H9 (cell line): ENCODE measurements at regions not wholly inside any gene's neighbourhood (a gene's known extent, or its start where the extent isn't known, plus 50 kb on each side); places are given as distances from the start of the nearest gene placed in this dataset.

Experiments used
- DNase-seq: peaks from one replicate; pipeline ENCODE4 v3.0.0-alpha.2; 2017
- H2AFZ ChIP-seq: one replicate; pipeline ENCODE4 v1.6.1; 2013; ENCODE audit warnings: mild to moderate bottlenecking, low read length, control low read depth, moderate library complexity
- H2AK5ac ChIP-seq: 2 replicates; pipeline ENCODE4 v1.6.1; 2013; ENCODE audit warnings: low read length, control low read depth, mixed read lengths; ENCODE audit not compliant: insufficient read length
- H2BK120ac ChIP-seq: one replicate; pipeline ENCODE4 v1.6.1; 2013; ENCODE audit warnings: low read depth, mild to moderate bottlenecking, low read length, control low read depth, inconsistent platforms; ENCODE audit not compliant: poor library complexity, severe bottlenecking
- H2BK12ac ChIP-seq: 2 replicates; pipeline ENCODE4 v1.6.1; 2013; ENCODE audit warnings: low read length, control low read depth, mixed read lengths, low read depth; ENCODE audit not compliant: insufficient read length
- H2BK15ac ChIP-seq: 2 replicates; pipeline ENCODE4 v1.6.1; 2013; ENCODE audit warnings: low read depth, low read length, control low read depth
- H2BK20ac ChIP-seq: one replicate; pipeline ENCODE4 v1.6.1; 2013; ENCODE audit warnings: low read depth, mild to moderate bottlenecking, low read length, control low read depth, inconsistent platforms; ENCODE audit not compliant: poor library complexity, severe bottlenecking
- H2BK5ac ChIP-seq: 2 replicates; pipeline ENCODE4 v1.6.1; 2013; ENCODE audit warnings: low read length, control low read depth, mixed read lengths; ENCODE audit not compliant: insufficient read length
- H3K14ac ChIP-seq: 2 replicates; pipeline ENCODE4 v1.6.1; 2013; ENCODE audit warnings: low read length, control low read depth; ENCODE audit not compliant: insufficient read depth
- H3K18ac ChIP-seq: 2 replicates; pipeline ENCODE4 v1.6.1; 2013; ENCODE audit warnings: low read depth, mild to moderate bottlenecking, mixed read lengths, low read length, control low read depth; ENCODE audit not compliant: insufficient read length
- H3K23ac ChIP-seq: 2 replicates; pipeline ENCODE4 v1.6.1; 2013; ENCODE audit warnings: low read length, control low read depth, mixed read lengths, low read depth; ENCODE audit not compliant: insufficient read length
- H3K23me2 ChIP-seq: 2 replicates; pipeline ENCODE4 v1.6.1; 2013; ENCODE audit warnings: low read depth, mild to moderate bottlenecking, mixed read lengths, low read length, control low read depth; ENCODE audit not compliant: insufficient read length, poor library complexity, severe bottlenecking
- H3K27ac ChIP-seq: 2 replicates; pipeline ENCODE4 v1.5.1; 2013; ENCODE audit warnings: low read length, control low read depth, mixed read lengths, low read depth; ENCODE audit not compliant: insufficient read length
- H3K27me3 ChIP-seq: 2 replicates; pipeline ENCODE4 v1.6.1; 2013; ENCODE audit warnings: low read length, control low read depth, inconsistent platforms; ENCODE audit not compliant: insufficient read depth
- H3K4ac ChIP-seq: 2 replicates; pipeline ENCODE4 v1.6.1; 2013; ENCODE audit warnings: low read depth, mild to moderate bottlenecking, control low read depth, inconsistent platforms, low read length, moderate library complexity
- H3K4me1 ChIP-seq: 2 replicates; pipeline ENCODE4 v1.6.1; 2013; ENCODE audit warnings: low read length, control low read depth, inconsistent platforms; ENCODE audit not compliant: insufficient read depth
- H3K4me2 ChIP-seq: 2 replicates; pipeline ENCODE4 v1.6.1; 2013; ENCODE audit warnings: low read length, control low read depth, mixed read lengths; ENCODE audit not compliant: insufficient read length, insufficient read depth
- H3K56ac ChIP-seq: 2 replicates; pipeline ENCODE4 v1.6.1; 2013; ENCODE audit warnings: low read depth, mild to moderate bottlenecking, mixed read lengths, low read length, control low read depth; ENCODE audit not compliant: insufficient read length
- H3K79me1 ChIP-seq: 2 replicates; pipeline ENCODE4 v1.6.1; 2013; ENCODE audit warnings: low read depth, mild to moderate bottlenecking, moderate library complexity, low read length, control low read depth, inconsistent platforms; ENCODE audit not compliant: insufficient read depth, poor library complexity, severe bottlenecking
- H3K79me2 ChIP-seq: 2 replicates; pipeline ENCODE4 v1.6.1; 2013; ENCODE audit warnings: low read length, control low read depth, inconsistent platforms; ENCODE audit not compliant: insufficient read depth
- H3K9ac ChIP-seq: 2 replicates; pipeline ENCODE4 v1.6.1; 2013; ENCODE audit warnings: low read length, control low read depth, mixed read lengths; ENCODE audit not compliant: insufficient read length; ENCODE audit errors: extremely low read depth
- H3K9me3 ChIP-seq: one replicate; pipeline ENCODE4 v1.6.1; 2013; ENCODE audit warnings: low read depth, low read length, inconsistent platforms; ENCODE audit not compliant: control insufficient read depth
- H3T11ph ChIP-seq: one replicate; pipeline ENCODE4 v1.6.1; 2013; ENCODE audit warnings: mild to moderate bottlenecking, low read length, control low read depth, inconsistent platforms
- H4K20me1 ChIP-seq: one replicate; pipeline ENCODE4 v1.6.1; 2013; ENCODE audit not compliant: control insufficient read depth, insufficient read length, insufficient read depth
- H4K5ac ChIP-seq: 2 replicates; pipeline ENCODE4 v1.6.1; 2013; ENCODE audit warnings: low read depth, mild to moderate bottlenecking, mixed read lengths, low read length, control low read depth; ENCODE audit not compliant: insufficient read length
- H4K8ac ChIP-seq: replicated peaks from 2 replicates; pipeline ENCODE4 v1.6.1; 2013; ENCODE audit warnings: low read length, control low read depth, mixed read lengths, low read depth; ENCODE audit not compliant: insufficient read length
- H4K91ac ChIP-seq: 2 replicates; pipeline ENCODE4 v1.6.1; 2013; ENCODE audit warnings: low read depth, mild to moderate bottlenecking, moderate library complexity, mixed read lengths, low read length, control low read depth; ENCODE audit not compliant: insufficient read length
- H3K27ac Mint-ChIP-seq, 3 experiments: 2 replicates in 2 of 3; 3 replicates in 1 of 3; pipeline ENCODE4 v1.8.0; 2020 to 2021; ENCODE audit warnings: mixed read lengths in 3 of 3, mild to moderate bottlenecking in 1 of 3, moderate library complexity in 1 of 3
- H3K27me3 Mint-ChIP-seq: 2 replicates; pipeline ENCODE4 v1.8.0; 2021; ENCODE audit warnings: low read depth, mild to moderate bottlenecking, moderate library complexity, mixed read lengths
- H3K36me3 Mint-ChIP-seq, 3 experiments: 2 replicates in 2 of 3; 3 replicates in 1 of 3; pipeline ENCODE4 v1.8.0; 2020 to 2021; ENCODE audit warnings: low read depth in 3 of 3, mixed read lengths in 3 of 3; ENCODE audit not compliant: insufficient read depth in 1 of 3
- H3K4me1 Mint-ChIP-seq, 2 experiments: 2 replicates each; pipeline ENCODE4 v1.8.0; 2020; ENCODE audit warnings: mixed read lengths in 2 of 2
- H3K4me3 Mint-ChIP-seq, 2 experiments: 2 replicates in 1 of 2; 3 replicates in 1 of 2; pipeline ENCODE4 v1.8.0; 2020 to 2021; ENCODE audit warnings: mild to moderate bottlenecking in 2 of 2, mixed read lengths in 2 of 2, moderate library complexity in 1 of 2
- H3K9me3 Mint-ChIP-seq, 2 experiments: 2 replicates in 1 of 2; 3 replicates in 1 of 2; pipeline ENCODE4 v1.8.0; 2020; ENCODE audit warnings: mild to moderate bottlenecking in 2 of 2, mixed read lengths in 2 of 2, moderate library complexity in 1 of 2
- WGBS: extraction: QIAGEN DNeasy Blood & Tissue Kit; methylation state at CpG from one replicate; pipeline ENCODE4 v1.1.7; 2013; ENCODE audit warnings: missing lambda C conversion rate, low lambda C conversion rate, mixed read lengths; ENCODE audit not compliant: insufficient read length; ENCODE audit errors: extremely low coverage; 5-methylcytosine and 5-hydroxymethylcytosine counted together
- TF ChIP-seq, protein P1 (sequence below): fragments of 200-600 bp; sonication (generic); conservative IDR thresholded peaks from 3 replicates; pipeline ENCODE4 v1.8.0; 2021; ENCODE audit warnings: antibody characterized with exemption, mild to moderate bottlenecking

DNA sequence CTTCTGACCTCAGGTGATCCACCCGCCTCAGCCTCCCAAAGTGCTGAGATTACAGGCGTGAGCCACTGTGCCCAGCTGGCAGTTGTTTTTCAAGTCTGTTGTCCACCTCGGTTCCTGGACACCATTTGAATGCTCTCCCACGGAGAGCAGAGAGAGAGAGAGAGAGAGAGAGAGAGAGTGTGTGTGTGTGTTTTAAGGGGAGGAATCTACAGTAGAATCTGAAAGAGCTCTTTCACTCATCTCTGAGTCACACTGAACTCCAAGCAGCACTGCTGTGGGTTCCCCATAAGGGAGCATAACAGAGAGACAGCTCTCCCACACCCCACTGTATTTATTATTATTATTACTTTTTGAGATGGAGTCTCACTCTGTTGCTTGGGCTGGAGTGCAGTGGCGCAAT, 156.6 kb downstream of the RPLP1 start:
- Mint-ChIP-seq H3K27me3 (no peaks in the 10 kb centered on the region; the same call in none of the 2 replicates), H3K4me1 (peaks cover 6 to 10% of the 10 kb centered on the region in 2 experiments), H3K36me3 (no peaks in the 10 kb centered on the region), H3K27ac (peak overlapping the region in 1 of 3 experiments; percentile 64; a peak in 2 of 7 replicates), H3K4me3 (no peak overlapping the region), H3K9me3 (no peaks in the 10 kb centered on the region; a peak in 1 of 5 replicates)
- no CpG with 5 or more reads among the region's 5 CpGs for WGBS
- H2BK5ac ChIP-seq = no peak overlapping the region
- no peak overlapping the region for H4K8ac ChIP-seq
- H3K79me2 ChIP-seq = no peaks in the 10 kb centered on the region
- no peak overlapping the region for H2BK15ac ChIP-seq
- H3K18ac ChIP-seq = no peak overlapping the region
- no peaks in the 10 kb centered on the region for H3K27me3 ChIP-seq
- H2BK120ac ChIP-seq = no peak overlapping the region
- H2AK5ac ChIP-seq = no peak overlapping the region
- no peak overlapping the region for H3K4me2 ChIP-seq
- H3K4ac ChIP-seq = no peak overlapping the region
- H2AFZ ChIP-seq = no peak overlapping the region
- no peaks in the 10 kb centered on the region for H3K23me2 ChIP-seq
- no peaks in the 10 kb centered on the region for H3K9me3 ChIP-seq
- no peak overlapping the region for H3T11ph ChIP-seq
- TF ChIP-seq, protein P1, sequence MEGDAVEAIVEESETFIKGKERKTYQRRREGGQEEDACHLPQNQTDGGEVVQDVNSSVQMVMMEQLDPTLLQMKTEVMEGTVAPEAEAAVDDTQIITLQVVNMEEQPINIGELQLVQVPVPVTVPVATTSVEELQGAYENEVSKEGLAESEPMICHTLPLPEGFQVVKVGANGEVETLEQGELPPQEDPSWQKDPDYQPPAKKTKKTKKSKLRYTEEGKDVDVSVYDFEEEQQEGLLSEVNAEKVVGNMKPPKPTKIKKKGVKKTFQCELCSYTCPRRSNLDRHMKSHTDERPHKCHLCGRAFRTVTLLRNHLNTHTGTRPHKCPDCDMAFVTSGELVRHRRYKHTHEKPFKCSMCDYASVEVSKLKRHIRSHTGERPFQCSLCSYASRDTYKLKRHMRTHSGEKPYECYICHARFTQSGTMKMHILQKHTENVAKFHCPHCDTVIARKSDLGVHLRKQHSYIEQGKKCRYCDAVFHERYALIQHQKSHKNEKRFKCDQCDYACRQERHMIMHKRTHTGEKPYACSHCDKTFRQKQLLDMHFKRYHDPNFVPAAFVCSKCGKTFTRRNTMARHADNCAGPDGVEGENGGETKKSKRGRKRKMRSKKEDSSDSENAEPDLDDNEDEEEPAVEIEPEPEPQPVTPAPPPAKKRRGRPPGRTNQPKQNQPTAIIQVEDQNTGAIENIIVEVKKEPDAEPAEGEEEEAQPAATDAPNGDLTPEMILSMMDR = no peak
- H3K14ac ChIP-seq = no peak overlapping the region
- H2BK20ac ChIP-seq = no peak overlapping the region
- no peak overlapping the region for H3K56ac ChIP-seq
- H3K9ac ChIP-seq = no peak overlapping the region
- no peaks in the 10 kb centered on the region for H3K79me1 ChIP-seq
- DNase-seq = no peak
- H2BK12ac ChIP-seq = no peak overlapping the region
- no peak overlapping the region for H4K91ac ChIP-seq
- H4K5ac ChIP-seq = no peak overlapping the region
- H4K20me1 ChIP-seq = no peaks in the 10 kb centered on the region
- no peak overlapping the region for H3K27ac ChIP-seq
- no peak overlapping the region for H3K23ac ChIP-seq
- no peaks in the 10 kb centered on the region for H3K4me1 ChIP-seq
